ENCODE measurements at regions not wholly inside any gene's neighbourhood (a gene's known extent, or its start where the extent isn't known, plus 50 kb on each side); places are given as distances from the start of the nearest gene placed in this dataset.

GRCh38 chr18:72601481-72601880, 57.3 kb upstream of the CBLN2 start:
- TF ChIP-seq POLR2AphosphoS5 (IDR thresholded peaks at IDR 0.05; ENCODE audit: low read depth, low read length) (no peak), POLR2A (IDR thresholded peaks at IDR 0.05; ENCODE audit: low read depth, low read length) (no peak), TAF1 (IDR thresholded peaks at IDR 0.05; ENCODE audit: borderline replicate concordance, low read depth, low read length) (no peak)

Data from GM12892 (cell line).